ENCODE measurements at regions not wholly inside any gene's neighbourhood (a gene's known extent, or its start where the extent isn't known, plus 50 kb on each side); places are given as distances from the start of the nearest gene placed in this dataset.

GRCh38 chr20:39269493-39270217, 307.5 kb downstream of the DHX35 start:
- Histone ChIP-seq H3K79me2 (ENCODE audit: control insufficient read depth, low read length) (no peaks in the 10 kb centered on the region), H3K4me2 (ENCODE audit: low read length) (no peak overlapping the region), H3K27me3 (ENCODE audit: control insufficient read depth, low read length) (no peaks in the 10 kb centered on the region), H3F3A (ENCODE audit: control insufficient read depth, insufficient read depth) (no peaks in the 10 kb centered on the region), H3K27ac (ENCODE audit: low read depth, low read length) (no peak overlapping the region), H3K9me2 (replicated peaks; ENCODE audit: control insufficient read depth, low read length) (no peaks in the 10 kb centered on the region), H4K20me1 (ENCODE audit: control insufficient read depth, insufficient read depth, low read depth, low read length) (no peaks in the 10 kb centered on the region), H3K4me3 (ENCODE audit: low read length) (no peak overlapping the region), H3K9me3 (ENCODE audit: control insufficient read depth, insufficient read depth, low read length) (no peaks in the 10 kb centered on the region), H3K4me1 (ENCODE audit: control insufficient read depth, low read length) (no peaks in the 10 kb centered on the region), H3K36me3 (ENCODE audit: control insufficient read depth, low read length) (no peaks in the 10 kb centered on the region)
- TF ChIP-seq EZH2phosphoT487 (IDR thresholded peaks at IDR 0.05; ENCODE audit: borderline replicate concordance, low read length): no peak
- no peak for TF ChIP-seq CTCF (IDR thresholded peaks at IDR 0.05; ENCODE audit: low read depth, low read length, poor library complexity, severe bottlenecking)

GRCh38 chr20:39268981-39269461, 306.9 kb downstream of the DHX35 start:
- H3K9me2 ChIP-seq (replicated peaks; ENCODE audit: control insufficient read depth, low read length): no peaks in the 10 kb centered on the region
- no peak overlapping the region for H3K4me2 ChIP-seq (ENCODE audit: low read length)
- H3K4me1 ChIP-seq (ENCODE audit: control insufficient read depth, low read length): no peaks in the 10 kb centered on the region
- TF ChIP-seq EZH2phosphoT487 (IDR thresholded peaks at IDR 0.05; ENCODE audit: borderline replicate concordance, low read length) (no peak), CTCF (IDR thresholded peaks at IDR 0.05; ENCODE audit: low read depth, low read length, poor library complexity, severe bottlenecking) (peak; percentile 91)
- no peak overlapping the region for H3K27ac ChIP-seq (ENCODE audit: low read depth, low read length)
- H4K20me1 ChIP-seq (ENCODE audit: control insufficient read depth, insufficient read depth, low read depth, low read length): 0 out of 2 replicates have a peak, but pooled peaks cover 3% of the 10 kb centered on the region
- no peaks in the 10 kb centered on the region for H3K36me3 ChIP-seq (ENCODE audit: control insufficient read depth, low read length)
- H3K27me3 ChIP-seq (ENCODE audit: control insufficient read depth, low read length): no peaks in the 10 kb centered on the region
- no peak overlapping the region for H3K4me3 ChIP-seq (ENCODE audit: low read length)
- no peaks in the 10 kb centered on the region for H3K79me2 ChIP-seq (ENCODE audit: control insufficient read depth, low read length)
- no peaks in the 10 kb centered on the region for H3K9me3 ChIP-seq (ENCODE audit: control insufficient read depth, insufficient read depth, low read length)
- no peaks in the 10 kb centered on the region for H3F3A ChIP-seq (ENCODE audit: control insufficient read depth, insufficient read depth)

GRCh38 chr20:39268491-39268951, 306.4 kb downstream of the DHX35 start:
- Histone ChIP-seq H3K79me2 (ENCODE audit: control insufficient read depth, low read length) (no peaks in the 10 kb centered on the region), H3K4me3 (ENCODE audit: low read length) (no peak overlapping the region), H4K20me1 (ENCODE audit: control insufficient read depth, insufficient read depth, low read depth, low read length) (0 out of 2 replicates have a peak, but pooled peaks cover 3% of the 10 kb centered on the region), H3K4me1 (ENCODE audit: control insufficient read depth, low read length) (no peaks in the 10 kb centered on the region), H3K27me3 (ENCODE audit: control insufficient read depth, low read length) (no peaks in the 10 kb centered on the region), H3F3A (ENCODE audit: control insufficient read depth, insufficient read depth) (no peaks in the 10 kb centered on the region), H3K4me2 (ENCODE audit: low read length) (no peak overlapping the region), H3K9me2 (replicated peaks; ENCODE audit: control insufficient read depth, low read length) (no peaks in the 10 kb centered on the region), H3K27ac (ENCODE audit: low read depth, low read length) (no peak overlapping the region), H3K36me3 (ENCODE audit: control insufficient read depth, low read length) (no peaks in the 10 kb centered on the region), H3K9me3 (ENCODE audit: control insufficient read depth, insufficient read depth, low read length) (no peaks in the 10 kb centered on the region)
- TF ChIP-seq EZH2phosphoT487 (IDR thresholded peaks at IDR 0.05; ENCODE audit: borderline replicate concordance, low read length): no peak
- TF ChIP-seq CTCF (IDR thresholded peaks at IDR 0.05; ENCODE audit: low read depth, low read length, poor library complexity, severe bottlenecking): no peak

All from DOHH2 (cell line).